ENCODE measurements at regions not wholly inside any gene's neighbourhood (a gene's known extent, or its start where the extent isn't known, plus 50 kb on each side); places are given as distances from the start of the nearest gene placed in this dataset.

DNA sequence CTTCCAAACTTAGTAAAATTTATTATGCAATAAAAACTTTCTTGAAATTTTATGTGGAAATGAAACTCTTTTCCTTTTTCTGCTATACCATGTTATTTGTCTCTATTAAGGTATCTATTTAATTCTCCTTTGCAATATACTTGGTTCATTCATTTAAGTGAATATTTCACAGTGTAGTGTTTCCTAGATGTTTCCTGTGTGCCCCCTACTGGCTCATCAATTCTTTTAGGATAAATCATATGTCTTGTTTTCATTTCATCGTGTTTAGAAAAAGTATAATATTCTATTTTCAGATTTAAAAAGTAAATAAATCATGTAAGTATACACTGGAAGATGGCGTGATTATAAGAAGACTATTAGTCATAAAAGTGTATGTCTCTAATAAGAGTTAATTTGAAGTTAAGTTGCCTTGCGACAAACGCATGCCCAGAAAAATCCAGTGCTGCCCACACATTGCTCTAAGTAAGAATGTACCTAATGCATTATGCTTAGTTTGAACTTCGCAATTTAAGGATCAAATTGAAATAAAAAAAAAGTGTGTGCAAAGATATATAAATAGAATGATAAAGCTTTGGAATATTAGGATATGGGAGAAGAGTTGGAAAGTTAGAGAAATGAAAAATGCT is 525.4 kb downstream of the KCNJ3 start:
- H3K4me1 ChIP-seq = no peaks in the 10 kb centered on the region
- no peak for DNase-seq
- TF ChIP-seq POLR2A (IDR thresholded peaks at IDR 0.05) (no peak), EP300 (IDR thresholded peaks at IDR 0.05) (no peak), POLR2AphosphoS5 (IDR thresholded peaks at IDR 0.05) (no peak)
- TF ChIP-seq, protein P1, sequence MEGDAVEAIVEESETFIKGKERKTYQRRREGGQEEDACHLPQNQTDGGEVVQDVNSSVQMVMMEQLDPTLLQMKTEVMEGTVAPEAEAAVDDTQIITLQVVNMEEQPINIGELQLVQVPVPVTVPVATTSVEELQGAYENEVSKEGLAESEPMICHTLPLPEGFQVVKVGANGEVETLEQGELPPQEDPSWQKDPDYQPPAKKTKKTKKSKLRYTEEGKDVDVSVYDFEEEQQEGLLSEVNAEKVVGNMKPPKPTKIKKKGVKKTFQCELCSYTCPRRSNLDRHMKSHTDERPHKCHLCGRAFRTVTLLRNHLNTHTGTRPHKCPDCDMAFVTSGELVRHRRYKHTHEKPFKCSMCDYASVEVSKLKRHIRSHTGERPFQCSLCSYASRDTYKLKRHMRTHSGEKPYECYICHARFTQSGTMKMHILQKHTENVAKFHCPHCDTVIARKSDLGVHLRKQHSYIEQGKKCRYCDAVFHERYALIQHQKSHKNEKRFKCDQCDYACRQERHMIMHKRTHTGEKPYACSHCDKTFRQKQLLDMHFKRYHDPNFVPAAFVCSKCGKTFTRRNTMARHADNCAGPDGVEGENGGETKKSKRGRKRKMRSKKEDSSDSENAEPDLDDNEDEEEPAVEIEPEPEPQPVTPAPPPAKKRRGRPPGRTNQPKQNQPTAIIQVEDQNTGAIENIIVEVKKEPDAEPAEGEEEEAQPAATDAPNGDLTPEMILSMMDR (IDR thresholded peaks at IDR 0.05) = no peak
- H3K36me3 ChIP-seq = no peaks in the 10 kb centered on the region
- intact Hi-C loops (cut with DNase I) = no loop called here
- H3K4me3 ChIP-seq = no peak overlapping the region
- WGBS, 2 donors = 47 to 63% methylated on average over 5 of the region's 5 CpGs
- no peaks in the 10 kb centered on the region for H3K9me3 ChIP-seq
- H3K27me3 ChIP-seq = no peaks in the 10 kb centered on the region
- H3K27ac ChIP-seq = no peak overlapping the region

DNA sequence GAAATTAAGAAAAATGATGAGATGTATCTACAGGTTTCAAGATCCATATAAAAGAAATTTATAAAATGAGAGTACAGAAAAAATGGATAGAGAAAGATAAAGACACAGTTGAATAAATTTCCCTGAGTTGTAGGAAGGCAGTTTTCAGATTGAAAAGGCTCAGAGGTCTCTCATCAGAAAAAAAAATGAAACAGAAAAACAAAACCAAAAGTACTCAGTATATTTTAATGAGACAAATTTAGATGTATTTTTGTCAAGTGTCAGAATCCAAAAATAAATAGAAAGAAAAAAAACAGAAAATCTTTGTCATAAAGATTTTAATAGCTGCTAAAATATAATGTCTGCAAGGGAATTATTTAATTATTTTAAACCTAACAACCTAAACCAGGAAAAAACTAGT is 520.5 kb downstream of the KCNJ3 start:
- no peak overlapping the region for H3K4me3 ChIP-seq
- H3K27ac ChIP-seq = no peak overlapping the region
- intact Hi-C loops (cut with DNase I) = no loop called here
- no peak for DNase-seq
- H3K9me3 ChIP-seq = no peaks in the 10 kb centered on the region
- TF ChIP-seq, protein P1 (IDR thresholded peaks at IDR 0.05) = no peak
- H3K4me1 ChIP-seq = no peaks in the 10 kb centered on the region
- H3K36me3 ChIP-seq = no peaks in the 10 kb centered on the region
- no peaks in the 10 kb centered on the region for H3K27me3 ChIP-seq

DNA sequence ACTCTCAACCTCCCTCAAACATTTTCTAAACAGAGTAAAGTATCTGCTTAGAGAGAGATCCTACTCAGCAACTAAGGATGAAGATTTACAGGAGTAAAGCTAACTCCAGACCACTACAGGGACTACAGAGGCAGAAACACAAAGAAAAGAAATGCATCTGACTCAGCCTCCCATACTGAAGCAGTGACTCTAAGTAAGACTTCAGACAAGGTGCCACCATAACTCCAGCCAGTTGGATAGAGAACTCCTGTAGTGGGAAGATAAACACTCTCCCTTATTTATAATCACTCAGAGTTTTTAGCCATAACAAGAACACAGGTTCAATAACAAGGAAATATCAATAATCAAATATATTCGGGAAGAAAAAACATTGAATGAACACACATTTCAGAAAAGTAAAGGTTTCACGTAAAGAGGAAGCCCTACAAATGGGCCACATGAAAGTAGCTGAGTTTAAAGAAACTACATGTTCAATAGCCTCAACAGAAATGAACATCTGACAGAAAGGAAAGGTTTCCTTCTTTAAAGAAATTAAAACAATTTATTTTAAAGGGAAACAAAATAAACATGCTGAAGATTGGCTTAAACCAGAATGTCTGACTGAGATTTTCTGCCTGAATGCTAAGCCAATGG is 519.9 kb downstream of the KCNJ3 start:
- no peaks in the 10 kb centered on the region for H3K36me3 ChIP-seq
- H3K27me3 ChIP-seq = no peaks in the 10 kb centered on the region
- TF ChIP-seq POLR2A (IDR thresholded peaks at IDR 0.05) (no peak), EP300 (IDR thresholded peaks at IDR 0.05) (no peak), POLR2AphosphoS5 (IDR thresholded peaks at IDR 0.05) (no peak)
- TF ChIP-seq, protein P1 (IDR thresholded peaks at IDR 0.05) = no peak
- no peak for DNase-seq
- H3K27ac ChIP-seq = no peak overlapping the region
- no peaks in the 10 kb centered on the region for H3K9me3 ChIP-seq
- 85 to 87% methylated on average over 2 of the region's 2 CpGs for WGBS, 2 donors
- intact Hi-C loops (cut with DNase I) = no loop called here
- H3K4me3 ChIP-seq = no peak overlapping the region
- H3K4me1 ChIP-seq = no peaks in the 10 kb centered on the region

DNA sequence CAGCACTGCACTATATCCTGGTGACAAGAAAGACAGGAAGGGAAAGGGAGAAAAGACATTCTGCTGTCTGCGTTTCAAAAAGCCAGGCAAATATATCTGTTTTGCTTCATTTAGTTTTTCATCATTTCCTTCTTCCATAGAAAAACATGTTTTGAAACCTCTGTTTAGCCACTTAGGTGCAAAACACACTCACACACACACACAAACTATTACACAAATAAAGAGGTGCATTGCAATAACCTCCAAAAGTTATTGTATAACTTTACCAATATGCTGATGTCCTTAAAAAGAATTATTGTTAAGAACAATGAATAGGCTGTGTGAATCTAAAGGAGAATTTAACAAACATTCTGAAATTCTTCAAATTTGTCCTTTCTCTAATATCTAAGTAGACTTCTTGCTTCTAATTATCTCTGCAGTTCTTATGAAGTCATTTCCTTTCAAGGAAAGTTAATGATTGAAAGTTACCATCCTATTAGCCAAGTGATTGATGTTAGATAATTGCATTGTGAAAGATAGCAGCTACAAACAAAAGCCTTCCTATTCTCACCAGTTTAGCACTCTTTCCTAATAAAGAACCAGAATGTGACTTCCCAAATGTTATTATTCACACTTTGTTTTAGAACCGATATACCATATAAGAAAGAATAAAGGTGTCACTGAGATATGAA is 516.7 kb downstream of the KCNJ3 start:
- Histone ChIP-seq H3K4me1 (no peaks in the 10 kb centered on the region), H3K4me3 (no peak overlapping the region), H3K27ac (no peak overlapping the region), H3K27me3 (no peaks in the 10 kb centered on the region), H3K9me3 (no peaks in the 10 kb centered on the region), H3K36me3 (no peaks in the 10 kb centered on the region)
- 40 to 57% methylated on average over 2 of the region's 2 CpGs for WGBS, 2 donors
- DNase-seq = no peak
- TF ChIP-seq POLR2AphosphoS5 (IDR thresholded peaks at IDR 0.05) (no peak), EP300 (IDR thresholded peaks at IDR 0.05) (no peak), POLR2A (IDR thresholded peaks at IDR 0.05) (no peak)
- TF ChIP-seq, protein P1 (IDR thresholded peaks at IDR 0.05) = no peak
- intact Hi-C loops (cut with DNase I) = no loop called here

Data from sigmoid colon (tissue), 6 donors.